MM.1S (cell line): ENCODE measurements at regions not wholly inside any gene's neighbourhood (a gene's known extent, or its start where the extent isn't known, plus 50 kb on each side); places are given as distances from the start of the nearest gene placed in this dataset.

Source experiments
- CTCF ChIP-seq: fragments of 300-600 bp; sonication (generic); IDR thresholded peaks from 2 replicates; pipeline ENCODE4 v1.5.1; 2016; ENCODE audit warnings: antibody characterized with exemption, low read length, mixed read lengths
- EZH2 ChIP-seq: fragments of 300-600 bp; sonication (generic); optimal IDR thresholded peaks from 2 replicates; pipeline ENCODE3; 2017; ENCODE audit warnings: low read depth, mild to moderate bottlenecking, antibody characterized with exemption, low read length, mixed read lengths

- TF ChIP-seq CTCF, result no peak
- TF ChIP-seq EZH2, result no peak
Measured at GRCh38 chr12:115771601-115772000, 505.9 kb downstream of the MED13L start.
